Fibroblast of skin of right quadriceps (primary cell): ENCODE measurements at regions not wholly inside any gene's neighbourhood (a gene's known extent, or its start where the extent isn't known, plus 50 kb on each side); places are given as distances from the start of the nearest gene placed in this dataset.

Experiments
- DNase-seq: peaks from one replicate; pipeline ENCODE4 v3.0.0-alpha.2; 2013

DNA sequence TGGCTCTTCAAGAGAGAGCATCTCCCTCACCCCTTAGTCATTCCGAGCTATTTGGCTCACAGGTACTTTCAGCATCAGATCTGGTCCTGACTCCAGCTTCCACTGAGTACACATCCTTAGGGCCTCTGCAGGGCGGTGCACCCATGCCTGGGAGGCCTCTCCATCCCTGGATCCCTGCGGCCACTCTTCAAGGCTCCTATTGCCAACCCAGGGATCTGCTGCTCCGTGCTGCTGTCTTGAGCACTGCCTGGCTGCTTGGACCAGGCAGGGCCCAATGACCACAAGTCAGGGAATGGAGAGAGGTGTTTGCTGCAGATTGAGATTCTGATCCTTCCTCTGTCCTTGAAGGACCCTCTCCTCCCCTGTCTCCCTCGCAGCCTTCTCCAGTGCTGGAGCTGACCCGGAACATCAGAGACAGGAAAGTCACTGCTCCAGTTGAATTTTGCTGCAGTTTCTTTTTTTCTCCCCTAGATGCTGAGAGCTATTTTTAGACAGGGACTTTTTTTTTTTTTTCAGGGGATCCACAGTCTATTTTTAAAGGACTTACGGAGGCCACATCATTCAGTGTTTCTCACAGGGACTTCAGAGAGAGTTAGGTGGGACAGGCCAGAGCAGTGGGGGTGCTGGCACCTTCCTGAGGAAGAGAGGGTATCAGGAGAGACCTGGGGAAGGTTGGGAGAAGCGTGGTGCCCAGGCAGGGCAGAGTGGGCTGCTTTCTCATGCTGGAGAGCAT is 50.1 kb upstream of the KCNA1 start:
- DNase-seq = no peak
